GM19240 (cell line): ENCODE measurements at regions not wholly inside any gene's neighbourhood (a gene's known extent, or its start where the extent isn't known, plus 50 kb on each side); places are given as distances from the start of the nearest gene placed in this dataset.
"Not testable (repeated sequence)": the region's sequence is repeated elsewhere in the genome, so short reads cannot be mapped to it uniquely, and the experiment has no call there.

Source experiments
- DNase-seq: peaks from one replicate; pipeline ENCODE4 v3.0.0; 2011; ENCODE audit warnings: low spot score; ENCODE audit not compliant: insufficient read length

DNA sequence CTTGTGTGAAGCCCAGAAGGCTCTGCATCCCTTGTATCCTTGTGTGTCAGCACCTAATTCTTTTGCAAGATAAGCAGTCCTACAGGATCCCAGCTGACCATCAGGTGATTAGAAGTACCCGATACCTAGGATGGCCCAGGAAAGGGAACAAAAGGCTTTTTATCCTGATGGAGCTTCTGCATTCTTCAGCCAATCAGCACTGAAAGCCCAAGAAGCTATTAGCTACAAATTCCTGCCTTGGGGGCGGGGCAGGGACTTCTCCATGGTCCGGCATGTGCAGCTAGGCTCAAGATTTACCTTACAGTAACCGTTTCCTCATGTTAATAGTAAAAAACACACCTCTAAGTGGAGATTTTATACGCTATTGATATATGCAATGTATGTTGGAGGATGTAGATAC is 264.6 kb upstream of the THUMPD2 start:
- no peak for DNase-seq

DNA sequence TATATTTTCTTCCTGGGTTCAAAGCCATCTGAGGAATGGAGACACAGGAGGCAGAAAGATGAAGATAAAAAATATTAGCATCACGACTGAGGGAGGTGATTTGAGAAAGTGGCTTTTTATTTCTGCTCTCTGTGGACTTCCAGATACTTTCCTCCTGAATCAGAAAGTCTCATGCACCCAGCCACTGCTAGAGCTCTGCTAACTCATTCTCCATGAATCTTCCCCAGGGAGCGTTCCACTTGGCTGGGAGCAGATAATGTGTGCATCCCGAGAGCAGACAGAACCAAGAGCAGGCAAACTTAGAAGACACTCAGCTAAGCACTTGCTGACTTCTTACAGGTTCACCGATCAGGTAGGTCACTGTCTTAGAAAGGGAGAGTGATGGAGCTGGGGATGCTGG is 264.1 kb upstream of the THUMPD2 start:
- no peak for DNase-seq

DNA sequence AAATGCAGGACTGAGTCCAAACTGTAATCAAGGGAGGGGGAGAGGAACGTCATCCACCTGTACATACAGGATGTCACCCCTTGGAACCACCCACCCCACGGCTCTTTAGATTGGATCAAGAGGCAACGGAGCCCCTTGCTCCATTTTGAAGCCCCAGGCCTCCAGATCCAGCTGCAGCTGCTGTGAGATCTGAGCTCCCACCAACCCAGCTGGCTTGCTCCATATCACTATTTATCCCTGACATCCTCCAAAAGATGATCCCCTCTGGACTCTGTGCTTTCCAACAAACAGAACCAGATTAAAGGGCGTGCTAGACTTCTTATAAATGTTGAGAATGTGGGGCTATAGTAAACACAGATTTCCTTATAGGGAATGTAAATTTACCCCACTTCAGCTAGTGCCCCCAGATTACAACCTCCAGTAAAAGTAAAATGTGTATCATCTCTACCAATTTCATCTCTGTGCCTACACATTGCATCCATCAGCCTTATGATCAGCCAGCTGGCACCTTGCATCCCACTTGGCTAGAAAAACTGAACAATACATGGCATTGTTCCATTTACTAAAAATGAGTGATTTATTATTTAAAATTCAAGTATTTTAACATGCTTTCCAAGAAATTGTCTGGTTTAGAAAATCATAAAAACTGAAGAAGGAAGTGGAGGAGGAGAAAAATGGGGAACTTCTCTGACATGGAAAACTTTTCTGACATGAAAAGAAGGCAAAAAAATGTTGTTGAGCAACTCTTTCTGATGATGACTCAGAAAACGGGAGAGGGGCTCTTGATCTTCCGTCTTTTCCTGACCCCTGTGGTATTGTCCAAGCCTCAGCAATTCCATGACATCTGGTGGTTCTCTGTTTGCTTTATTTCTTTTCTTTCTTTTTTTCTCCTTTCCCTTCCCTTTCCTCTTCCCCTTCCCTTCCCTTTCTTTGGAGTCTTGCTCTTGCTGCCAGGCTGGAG is 262.6 kb upstream of the THUMPD2 start:
- no peak for DNase-seq

DNA sequence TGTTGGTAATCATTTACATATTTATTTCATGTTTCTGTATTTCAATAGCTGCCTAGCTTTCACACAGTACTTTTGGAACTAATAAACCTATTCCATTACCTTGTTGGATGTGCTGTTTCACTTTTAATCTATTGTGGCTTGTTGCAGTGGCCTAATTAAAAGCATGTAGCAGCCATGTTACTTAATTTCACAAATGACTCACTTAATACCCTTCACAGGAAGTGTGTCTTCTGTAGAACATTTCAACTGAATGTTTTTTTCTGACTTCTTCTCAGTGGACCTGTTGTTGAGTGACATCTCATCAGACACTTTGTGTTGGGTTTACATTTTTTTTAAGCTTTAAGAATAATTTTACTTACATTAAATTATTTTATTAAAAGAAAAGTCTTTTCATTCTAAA is 260.5 kb upstream of the THUMPD2 start:
- no peak for DNase-seq

- no peak for DNase-seq
Measured at GRCh38 chr2:40038646-40039045, 259.6 kb upstream of the THUMPD2 start.

DNA sequence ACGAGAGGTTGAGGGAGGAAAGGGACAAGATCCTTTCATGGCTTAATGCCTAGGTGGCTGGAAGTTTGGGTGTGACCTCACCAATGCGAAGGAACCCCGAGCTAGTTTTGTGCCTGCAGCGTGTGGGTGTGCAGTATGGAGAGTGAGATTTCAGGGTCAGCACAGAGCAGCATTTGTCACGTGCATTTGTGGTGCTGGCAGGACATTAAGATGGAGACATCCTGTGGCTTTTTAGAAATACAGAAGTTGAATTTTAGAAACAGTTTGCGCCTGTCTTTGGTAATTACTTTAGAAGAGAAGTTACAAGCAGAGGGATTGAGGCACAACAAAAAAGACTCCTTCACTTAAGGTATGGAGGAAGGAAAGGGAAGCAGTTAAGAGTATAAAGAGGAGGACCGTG is 258.2 kb upstream of the THUMPD2 start:
- DNase-seq: no peak

DNA sequence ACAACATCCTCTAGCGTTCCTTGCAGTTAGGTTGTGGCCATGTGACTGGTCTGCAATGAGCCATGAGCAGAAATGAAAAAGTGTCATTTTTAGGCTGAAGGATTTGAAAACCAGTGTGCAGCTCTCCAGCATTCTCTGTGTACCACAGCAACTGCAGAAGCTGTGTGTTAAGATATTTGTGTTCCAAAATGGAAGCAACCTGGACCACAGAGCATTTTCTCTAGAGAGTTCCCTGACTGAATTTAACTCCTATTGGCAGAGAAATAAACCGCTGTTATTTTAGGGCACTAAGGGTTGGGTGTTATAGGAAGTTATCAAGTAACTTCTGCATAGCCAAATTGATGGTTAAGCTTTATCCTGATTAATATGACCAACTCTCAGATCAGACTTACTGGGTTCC is 257.2 kb upstream of the THUMPD2 start:
- no peak for DNase-seq

- DNase-seq: no peak
Measured at GRCh38 chr2:40034801-40035200, 255.7 kb upstream of the THUMPD2 start.

GRCh38 chr2:40034198-40034597 is 255.1 kb upstream of the THUMPD2 start:
- DNase-seq: no peak

DNA sequence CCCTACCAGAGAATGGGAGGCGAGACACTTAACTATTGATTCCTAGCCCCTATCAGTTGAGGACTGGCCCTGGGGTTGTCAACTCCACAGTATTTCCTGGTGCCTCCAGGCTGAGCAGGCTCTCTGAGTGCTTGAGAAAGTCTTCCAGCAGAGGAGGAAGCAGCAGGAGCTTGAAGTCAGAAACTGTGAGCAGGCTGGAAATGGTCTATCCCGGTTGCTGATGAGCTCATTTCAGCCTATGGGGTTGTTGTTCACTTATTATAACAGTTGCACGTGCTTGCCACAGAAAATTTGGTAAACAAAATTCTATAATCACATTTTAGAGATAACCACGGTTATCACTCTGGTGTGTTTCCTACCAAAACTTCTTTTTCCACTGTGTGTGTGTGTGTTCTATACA is 254.7 kb upstream of the THUMPD2 start:
- DNase-seq: no peak

GRCh38 chr2:40032650-40033319 is 253.7 kb upstream of the THUMPD2 start:
- no peak for DNase-seq

- no peak for DNase-seq
Measured at GRCh38 chr2:40030456-40030975, 251.5 kb upstream of the THUMPD2 start.

DNA sequence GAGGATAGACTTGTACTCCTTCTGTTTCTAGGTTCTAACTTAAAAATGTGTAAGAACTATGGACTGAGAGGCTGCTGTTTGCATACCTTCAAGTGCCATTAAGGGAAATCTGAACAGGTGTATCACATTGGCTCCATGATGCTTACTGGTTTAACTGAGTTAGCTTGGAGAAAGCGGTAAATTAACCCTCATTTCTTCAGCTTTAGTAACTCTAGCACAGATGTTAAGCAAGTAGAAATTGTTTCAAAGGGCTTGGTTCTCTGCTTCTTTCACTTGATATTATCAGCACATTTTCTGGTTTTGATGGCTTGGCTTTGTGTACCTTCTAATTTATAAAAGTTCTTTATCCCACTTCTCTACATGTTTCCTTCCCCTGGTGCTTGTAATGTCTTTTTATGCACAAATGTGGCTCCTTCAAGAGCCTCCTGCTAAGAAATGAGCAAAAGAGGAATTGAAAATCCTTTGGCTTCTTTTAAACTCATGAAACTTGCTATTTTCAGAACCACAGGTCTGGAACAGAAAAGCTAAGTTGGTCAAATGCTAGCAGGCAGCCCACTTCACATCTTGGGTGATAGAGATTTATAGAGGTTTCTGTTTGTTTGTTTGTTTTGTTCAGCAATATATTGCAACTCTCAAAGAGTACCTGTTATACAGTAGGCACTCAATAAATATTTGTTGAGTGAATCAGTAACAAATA is 249.9 kb upstream of the THUMPD2 start:
- DNase-seq: no peak

GRCh38 chr2:40027968-40028367 is 248.9 kb upstream of the THUMPD2 start:
- DNase-seq: no peak

DNA sequence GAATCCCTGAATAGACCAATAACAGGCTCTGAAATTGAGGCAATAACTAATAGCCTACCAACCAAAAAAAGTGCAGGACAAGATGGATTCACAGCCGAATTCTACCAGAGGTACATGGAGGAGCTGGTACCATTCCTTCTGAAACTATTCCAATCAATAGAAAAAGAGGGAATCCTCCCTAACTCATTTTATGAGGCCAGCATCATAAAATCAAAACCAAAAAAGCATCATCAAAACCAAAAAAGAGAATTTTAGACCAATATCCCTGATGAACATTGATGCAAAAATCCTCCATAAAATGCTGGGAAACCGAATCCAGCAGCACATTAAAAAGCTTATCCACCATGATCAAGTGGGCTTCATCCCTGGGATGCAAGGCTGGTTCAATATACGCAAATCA is 246.2 kb upstream of the THUMPD2 start:
- not testable (repeated sequence) for DNase-seq

DNA sequence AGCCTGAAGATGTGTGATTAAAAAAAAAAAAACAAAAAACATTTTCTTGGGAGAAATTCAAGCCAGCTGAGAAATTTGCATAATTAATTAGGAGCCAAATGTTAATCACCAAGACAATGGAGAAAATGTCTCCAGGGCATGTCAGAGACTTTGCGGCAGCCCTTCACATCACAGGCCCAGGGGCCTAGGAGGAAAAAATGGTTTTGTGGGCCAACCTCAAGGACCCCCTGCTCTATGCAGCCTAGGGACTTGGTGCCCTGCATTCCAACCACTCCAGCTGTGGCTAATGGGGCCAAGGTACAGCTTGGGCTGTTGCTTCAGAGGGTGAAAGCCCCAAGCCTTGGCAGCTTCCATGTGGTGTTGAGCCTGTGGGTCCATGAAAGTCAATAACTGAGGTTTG is 241.9 kb upstream of the THUMPD2 start:
- DNase-seq: no peak

DNA sequence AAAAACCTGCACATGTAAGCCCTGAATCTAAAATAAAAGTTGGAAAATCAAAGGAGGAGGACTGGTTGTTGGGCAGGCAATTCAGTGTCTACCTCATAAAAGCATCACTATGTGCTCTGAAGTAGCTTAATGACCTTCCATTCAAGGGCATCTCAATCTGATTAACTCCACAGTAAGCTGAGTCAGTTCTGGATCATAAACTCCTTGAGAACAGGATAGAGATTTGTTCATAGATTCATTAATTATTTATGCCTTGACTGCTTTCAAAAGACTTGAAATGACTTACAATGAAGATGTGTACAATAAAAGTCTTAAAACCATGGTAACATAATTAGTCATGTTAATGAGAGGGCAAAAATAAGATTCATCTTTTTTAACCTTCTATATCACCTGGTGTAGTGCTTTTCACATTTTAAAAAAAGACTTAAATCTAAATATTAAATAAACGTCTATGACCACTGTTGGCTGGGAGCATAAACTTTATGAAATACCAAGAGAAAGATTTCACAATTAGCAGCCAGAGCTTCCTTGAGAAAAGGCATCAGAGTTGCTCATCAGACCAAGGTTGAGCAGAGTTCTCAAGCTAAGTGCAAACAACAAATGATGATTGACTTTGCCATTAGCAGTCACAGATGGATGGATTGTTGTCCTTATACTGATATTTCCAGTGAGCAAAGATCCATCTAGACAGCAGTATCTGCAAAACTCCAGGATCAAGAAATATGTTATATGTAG is 237.3 kb upstream of the THUMPD2 start:
- no peak for DNase-seq

- DNase-seq: not testable (repeated sequence)
Measured at GRCh38 chr2:40013962-40014361, 234.9 kb upstream of the THUMPD2 start.

DNA sequence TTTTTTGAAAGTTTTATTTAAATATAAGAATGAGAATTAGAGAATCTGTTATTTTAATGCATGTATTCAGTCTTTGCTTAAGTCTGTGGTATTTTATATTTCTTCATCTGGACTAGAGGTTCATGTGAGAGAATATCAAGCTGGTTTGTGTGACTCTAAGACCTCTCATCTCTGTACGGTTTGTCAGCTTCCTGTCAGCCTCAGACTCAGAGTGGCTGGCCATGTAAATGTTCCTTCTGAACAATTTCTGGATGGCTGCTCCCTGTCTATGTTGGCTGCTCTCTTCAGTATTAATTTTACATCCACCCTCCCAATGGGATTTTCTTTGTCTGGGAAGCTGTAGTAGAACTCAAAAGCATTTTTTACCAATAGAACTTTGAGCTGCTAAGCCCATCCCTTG is 225.3 kb upstream of the THUMPD2 start:
- DNase-seq: no peak

GRCh38 chr2:40002339-40002738 is 223.3 kb upstream of the THUMPD2 start:
- no peak for DNase-seq

- DNase-seq: no peak
Measured at GRCh38 chr2:39999864-40000263, 220.8 kb upstream of the THUMPD2 start.
